SU-DHL-6 (cell line): ENCODE measurements at regions not wholly inside any gene's neighbourhood (a gene's known extent, or its start where the extent isn't known, plus 50 kb on each side); places are given as distances from the start of the nearest gene placed in this dataset.

Experiments used
- H2AFZ ChIP-seq: fragments of 200-600 bp; sonication (generic); 2 replicates; pipeline ENCODE4 v1.6.1; 2014; ENCODE audit warnings: low read depth, mild to moderate bottlenecking, moderate library complexity, mixed read lengths, antibody characterized with exemption, low read length; ENCODE audit not compliant: severe bottlenecking
- H3F3A ChIP-seq: fragments of 200-600 bp; shearing (Covaris generic); 2 replicates; pipeline ENCODE4 v1.6.0; 2016; ENCODE audit warnings: antibody characterized with exemption, mild to moderate bottlenecking; ENCODE audit not compliant: insufficient read depth
- H3K27ac ChIP-seq: fragments of 200-600 bp; sonication (generic); 2 replicates; pipeline ENCODE4 v1.5.1; 2016; ENCODE audit warnings: low read depth, mild to moderate bottlenecking, low read length, moderate library complexity, mixed read lengths
- H3K27me3 ChIP-seq: fragments of 200-600 bp; sonication (generic), shearing (Covaris generic); 2 replicates; pipeline ENCODE4 v1.6.0; 2014; ENCODE audit warnings: mild to moderate bottlenecking, low read length
- H3K36me3 ChIP-seq: fragments of 200-600 bp; sonication (generic); 2 replicates; pipeline ENCODE4 v1.6.1; 2014; ENCODE audit warnings: mild to moderate bottlenecking, low read length, mixed read lengths
- H3K4me2 ChIP-seq: fragments of 300-600, 200-600 bp; shearing (Covaris generic), sonication (generic); 2 replicates; pipeline ENCODE4 v1.6.0; 2014; ENCODE audit warnings: low read length, low read depth, mild to moderate bottlenecking; ENCODE audit not compliant: poor library complexity, severe bottlenecking
- H3K4me3 ChIP-seq: fragments of 200-600 bp; sonication (generic); 2 replicates; pipeline ENCODE4 v1.5.1; 2014; ENCODE audit warnings: antibody characterized with exemption, low read length, mild to moderate bottlenecking, mixed read lengths; ENCODE audit not compliant: insufficient read depth, poor library complexity, severe bottlenecking
- H3K79me2 ChIP-seq: fragments of 200-600 bp; sonication (generic); 2 replicates; pipeline ENCODE4 v1.6.1; 2014; ENCODE audit warnings: mild to moderate bottlenecking, low read length, moderate library complexity; ENCODE audit not compliant: insufficient read depth
- H3K9ac ChIP-seq: fragments of 200-600 bp; sonication (generic); 2 replicates; pipeline ENCODE4 v1.7.0; 2014; ENCODE audit warnings: mild to moderate bottlenecking, low read length
- H3K9me2 ChIP-seq: fragments of 200-600 bp; sonication (generic); replicated peaks from 2 replicates; pipeline ENCODE4 v1.6.1; 2014; ENCODE audit warnings: low read length; ENCODE audit not compliant: insufficient read depth
- H3K9me3 ChIP-seq: fragments of 200-600 bp; sonication (generic); 2 replicates; pipeline ENCODE4 v1.6.1; 2014; ENCODE audit warnings: low read length, mixed read lengths; ENCODE audit not compliant: insufficient read depth
- H4K20me1 ChIP-seq: fragments of 200-600 bp; sonication (generic); 2 replicates; pipeline ENCODE4 v1.6.1; 2014; ENCODE audit warnings: low read depth, mild to moderate bottlenecking, antibody characterized with exemption, low read length, moderate library complexity, mixed read lengths
- EZH2phosphoT487 ChIP-seq: fragments of 200-600 bp; sonication (generic), shearing (Covaris generic); conservative IDR thresholded peaks from 2 replicates; pipeline ENCODE4 v1.6.1; 2018; ENCODE audit warnings: mild to moderate bottlenecking, antibody characterized with exemption, low read length, moderate library complexity, mixed read lengths
- TF ChIP-seq, protein P1 (sequence below): fragments of 200-600 bp; sonication (generic); IDR thresholded peaks from one replicate; pipeline ENCODE4 v1.5.1; 2017; ENCODE audit warnings: antibody characterized with exemption, mild to moderate bottlenecking, low read length, moderate library complexity; ENCODE audit not compliant: insufficient read depth, poor library complexity, severe bottlenecking

GRCh38 chr3:182364723-182365650 is 428.3 kb upstream of the ATP11B start:
- H3K27ac ChIP-seq, result no peak overlapping the region
- no peaks in the 10 kb centered on the region for H3K9me3 ChIP-seq
- H3K9me2 ChIP-seq, result no peaks in the 10 kb centered on the region
- TF ChIP-seq EZH2phosphoT487, result no peak
- TF ChIP-seq, protein P1, sequence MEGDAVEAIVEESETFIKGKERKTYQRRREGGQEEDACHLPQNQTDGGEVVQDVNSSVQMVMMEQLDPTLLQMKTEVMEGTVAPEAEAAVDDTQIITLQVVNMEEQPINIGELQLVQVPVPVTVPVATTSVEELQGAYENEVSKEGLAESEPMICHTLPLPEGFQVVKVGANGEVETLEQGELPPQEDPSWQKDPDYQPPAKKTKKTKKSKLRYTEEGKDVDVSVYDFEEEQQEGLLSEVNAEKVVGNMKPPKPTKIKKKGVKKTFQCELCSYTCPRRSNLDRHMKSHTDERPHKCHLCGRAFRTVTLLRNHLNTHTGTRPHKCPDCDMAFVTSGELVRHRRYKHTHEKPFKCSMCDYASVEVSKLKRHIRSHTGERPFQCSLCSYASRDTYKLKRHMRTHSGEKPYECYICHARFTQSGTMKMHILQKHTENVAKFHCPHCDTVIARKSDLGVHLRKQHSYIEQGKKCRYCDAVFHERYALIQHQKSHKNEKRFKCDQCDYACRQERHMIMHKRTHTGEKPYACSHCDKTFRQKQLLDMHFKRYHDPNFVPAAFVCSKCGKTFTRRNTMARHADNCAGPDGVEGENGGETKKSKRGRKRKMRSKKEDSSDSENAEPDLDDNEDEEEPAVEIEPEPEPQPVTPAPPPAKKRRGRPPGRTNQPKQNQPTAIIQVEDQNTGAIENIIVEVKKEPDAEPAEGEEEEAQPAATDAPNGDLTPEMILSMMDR, result no peak
- no peaks in the 10 kb centered on the region for H3K79me2 ChIP-seq
- H4K20me1 ChIP-seq, result no peaks in the 10 kb centered on the region
- H3K36me3 ChIP-seq, result no peaks in the 10 kb centered on the region
- no peak overlapping the region for H2AFZ ChIP-seq
- H3K4me2 ChIP-seq, result no peak overlapping the region
- no peaks in the 10 kb centered on the region for H3K27me3 ChIP-seq
- H3K4me3 ChIP-seq, result no peak overlapping the region
- no peak overlapping the region for H3K9ac ChIP-seq
- no peaks in the 10 kb centered on the region for H3F3A ChIP-seq

GRCh38 chr3:182366746-182367145 is 426.6 kb upstream of the ATP11B start:
- H4K20me1 ChIP-seq, result no peaks in the 10 kb centered on the region
- H3K9me2 ChIP-seq, result no peaks in the 10 kb centered on the region
- H3K4me2 ChIP-seq, result no peak overlapping the region
- H3K27ac ChIP-seq, result no peak overlapping the region
- H3K79me2 ChIP-seq, result no peaks in the 10 kb centered on the region
- no peak overlapping the region for H3K9ac ChIP-seq
- H3F3A ChIP-seq, result no peaks in the 10 kb centered on the region
- H3K27me3 ChIP-seq, result no peaks in the 10 kb centered on the region
- no peaks in the 10 kb centered on the region for H3K9me3 ChIP-seq
- H2AFZ ChIP-seq, result no peak overlapping the region
- TF ChIP-seq, protein P1, result no peak
- TF ChIP-seq EZH2phosphoT487, result no peak
- H3K4me3 ChIP-seq, result no peak overlapping the region
- H3K36me3 ChIP-seq, result no peaks in the 10 kb centered on the region

DNA sequence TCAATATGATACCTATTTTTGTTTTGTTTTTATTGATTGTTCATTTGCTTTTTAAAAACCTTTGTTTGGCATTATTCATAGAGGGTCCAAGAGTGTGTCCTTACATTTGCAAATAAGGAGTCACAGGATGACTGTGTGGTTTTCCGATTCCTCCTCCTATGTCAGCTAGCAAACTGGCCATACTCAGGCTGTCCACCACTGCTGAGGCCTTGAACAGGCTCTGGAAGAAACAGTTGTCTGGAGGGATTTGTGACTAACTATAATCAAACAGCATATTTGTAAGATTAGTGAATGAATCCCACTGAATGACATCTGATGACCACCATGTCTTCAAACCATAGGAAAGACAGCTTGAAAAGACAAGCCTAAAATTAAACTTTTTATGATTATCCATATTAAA is 423.4 kb upstream of the ATP11B start:
- H3K4me2 ChIP-seq, result no peak overlapping the region
- no peak overlapping the region for H3K9ac ChIP-seq
- TF ChIP-seq, protein P1, result no peak
- no peak for TF ChIP-seq EZH2phosphoT487
- H3K27me3 ChIP-seq, result no peaks in the 10 kb centered on the region
- H2AFZ ChIP-seq, result no peak overlapping the region
- H3K9me3 ChIP-seq, result no peaks in the 10 kb centered on the region
- H4K20me1 ChIP-seq, result no peaks in the 10 kb centered on the region
- H3K4me3 ChIP-seq, result no peak overlapping the region
- no peaks in the 10 kb centered on the region for H3K9me2 ChIP-seq
- no peaks in the 10 kb centered on the region for H3F3A ChIP-seq
- no peaks in the 10 kb centered on the region for H3K36me3 ChIP-seq
- no peaks in the 10 kb centered on the region for H3K79me2 ChIP-seq
- H3K27ac ChIP-seq, result no peak overlapping the region
